Endometrial microvascular endothelial cells (primary cell): ENCODE measurements at regions not wholly inside any gene's neighbourhood (a gene's known extent, or its start where the extent isn't known, plus 50 kb on each side); places are given as distances from the start of the nearest gene placed in this dataset.

ENCODE experiments used
- in situ Hi-C: cut with HindIII; loops from 2 replicates; pipeline ENCODE4 v1.10.0; 2017; ENCODE audit warnings: low sequenced_read_pairs, low pct_unique_long_range_greater_than_20kb; ENCODE audit errors: inconsistent ontology term

DNA sequence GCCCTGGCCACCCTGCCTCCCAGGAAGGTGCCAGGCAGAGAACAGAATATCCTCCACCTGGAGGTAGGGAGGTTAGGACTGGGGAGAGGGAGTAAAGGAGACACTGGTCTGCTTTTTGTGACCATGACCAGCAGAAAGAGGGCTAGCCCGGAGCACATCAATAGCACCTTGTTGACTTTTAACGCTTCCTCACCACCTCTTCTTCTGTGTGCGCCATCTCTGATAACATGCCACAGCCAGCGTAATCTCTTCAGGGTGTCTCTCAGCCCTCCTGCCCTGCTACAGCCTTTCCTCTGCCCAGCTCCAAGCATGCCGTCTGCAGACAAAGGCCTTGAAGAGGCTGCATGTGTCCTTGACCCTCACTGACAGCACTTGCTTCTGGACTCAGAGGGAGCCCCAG lies 50.9 kb upstream of the GJA5 start:
- in situ Hi-C loops: no loop called here

- in situ Hi-C loops: no loop called here
These were observed 51.3 kb upstream of the GJA5 start for GRCh38 chr1:147811751-147812150.

DNA sequence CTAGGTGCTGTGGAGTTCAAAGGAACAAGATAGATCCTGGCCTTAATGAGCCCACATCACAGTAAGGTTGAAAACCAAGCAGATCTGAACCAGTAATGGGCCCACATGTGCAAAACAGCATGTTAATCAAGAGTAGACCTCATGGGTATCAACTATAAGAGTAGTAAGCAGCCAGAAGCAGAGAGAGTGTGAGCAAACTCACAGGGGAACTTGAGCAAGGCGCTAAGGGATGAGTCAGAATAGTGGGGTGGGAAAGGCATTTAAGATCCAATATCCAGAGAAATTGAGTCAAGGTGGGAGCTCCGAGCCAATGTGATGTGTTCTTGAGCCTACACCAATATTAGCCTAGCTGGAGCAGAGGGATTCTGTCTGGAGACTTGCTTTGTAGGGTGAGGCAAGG lies 52.4 kb upstream of the GJA5 start:
- in situ Hi-C loops: no loop called here

DNA sequence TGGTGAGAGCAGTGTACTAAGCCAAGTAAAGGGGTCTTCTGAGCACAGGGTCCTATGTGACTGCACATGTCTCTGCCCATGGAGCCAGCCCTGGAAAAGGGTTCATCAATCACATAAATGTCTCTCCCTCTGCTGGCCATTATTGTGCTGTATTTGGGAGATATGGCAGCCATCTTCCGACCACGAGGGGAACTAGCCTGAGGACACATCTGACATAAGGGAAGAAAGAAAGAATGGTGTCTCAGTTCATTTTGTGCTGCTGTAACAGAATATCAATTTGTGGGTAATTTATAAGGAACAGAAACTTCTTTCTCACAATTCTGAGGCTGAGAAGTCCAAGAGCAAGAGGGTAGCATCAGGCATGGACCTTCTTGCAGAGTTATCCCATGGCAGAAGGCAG lies 55.1 kb upstream of the GJA5 start:
- in situ Hi-C loops: no loop called here

DNA sequence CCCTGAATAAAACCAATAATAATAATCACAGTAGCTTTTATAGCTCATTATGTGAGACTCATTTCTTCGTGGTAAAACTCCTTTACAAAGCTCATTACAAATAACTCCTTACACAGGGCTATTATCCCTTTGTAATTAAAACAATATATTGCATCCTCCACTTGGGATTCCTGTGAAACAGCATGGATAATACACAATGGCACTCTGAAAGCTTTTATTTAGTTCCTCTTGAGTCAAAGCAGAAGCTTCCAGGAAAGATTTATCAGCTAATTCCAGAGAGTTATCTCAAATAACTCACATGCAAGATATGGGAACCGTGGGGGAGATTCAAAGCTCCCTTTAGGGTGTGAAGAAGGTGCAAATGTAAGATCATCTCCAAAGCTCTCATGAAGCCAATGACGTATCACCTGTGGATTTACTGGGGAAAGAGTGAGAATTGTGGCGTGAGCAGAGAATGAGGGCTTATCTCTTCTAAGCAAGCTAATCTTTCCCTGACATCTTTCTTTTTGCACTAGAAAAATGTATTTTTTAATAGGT lies 60.4 kb upstream of the GJA5 start:
- in situ Hi-C loops: loop anchor here (5.0 kb wide), 1 partner anchor 51 kb away; no protein-coding TSS in a partner anchor

DNA sequence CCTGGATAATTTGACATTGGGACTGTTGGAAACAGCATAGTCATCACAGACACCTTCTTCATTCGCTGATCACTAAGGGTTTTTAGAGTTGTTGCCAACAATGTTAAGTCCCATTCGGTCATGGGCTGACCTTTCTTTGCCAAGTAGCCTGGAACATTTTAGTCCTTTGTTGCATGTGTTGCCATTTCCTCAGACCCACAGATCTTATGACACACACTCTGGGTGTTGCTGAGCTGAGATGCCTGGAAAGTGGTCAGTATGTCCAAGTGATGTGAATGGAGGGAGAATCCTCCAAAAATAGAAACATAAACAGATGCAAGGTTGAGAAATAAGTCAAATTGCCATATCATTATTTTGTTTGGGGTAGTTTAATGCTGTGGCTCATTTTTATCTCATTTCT lies 61.5 kb upstream of the GJA5 start:
- in situ Hi-C loops: loop anchor here (5.0 kb wide), 1 partner anchor 50 kb away; no protein-coding TSS in a partner anchor

GRCh38 chr1:147822292-147822691 lies 61.9 kb upstream of the GJA5 start:
- in situ Hi-C loops: loop anchor here (5.0 kb wide), 1 partner anchor 50 kb away; no protein-coding TSS in a partner anchor

DNA sequence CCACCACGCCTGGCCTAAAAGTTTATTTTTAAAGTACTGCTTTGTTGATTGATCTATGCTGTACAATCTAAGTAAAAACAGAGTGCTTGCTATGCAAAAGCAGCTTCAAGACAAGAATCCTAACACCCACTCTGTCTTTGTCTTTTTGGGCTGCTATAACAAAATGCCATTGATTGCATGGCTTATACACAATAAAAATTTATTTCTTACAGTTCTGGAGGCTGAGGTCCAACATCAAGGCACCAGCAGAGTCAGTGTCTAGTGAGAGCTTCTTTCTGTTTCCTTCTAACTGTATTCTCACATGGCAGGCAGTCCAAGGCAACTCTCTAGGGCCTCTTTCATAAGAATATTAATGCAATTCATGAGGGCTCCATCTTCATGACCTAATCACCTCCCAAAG lies 63.6 kb upstream of the GJA5 start:
- in situ Hi-C loops: loop anchor here (5.0 kb wide), 1 partner anchor 48 kb away; no protein-coding TSS in a partner anchor

DNA sequence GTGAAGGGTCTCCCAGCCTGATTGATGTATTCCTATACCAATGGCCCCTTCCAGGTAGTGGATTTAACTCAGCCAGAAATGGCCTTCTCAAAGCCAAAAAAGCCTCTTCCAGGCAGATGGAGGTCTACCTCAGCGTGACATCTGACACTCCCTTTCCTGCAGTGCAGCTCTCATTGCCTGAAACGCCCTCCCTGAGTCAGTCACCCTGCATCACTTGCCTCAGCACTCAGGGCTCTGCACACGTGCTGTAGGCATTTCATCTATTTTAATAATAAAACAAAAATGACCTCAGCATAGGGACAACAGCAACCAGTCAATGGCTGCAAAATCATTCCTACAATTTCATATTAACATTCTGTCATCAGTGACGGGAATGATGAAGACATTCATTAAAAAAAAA lies 64.4 kb upstream of the GJA5 start:
- in situ Hi-C loops: loop anchor here (5.0 kb wide), 1 partner anchor 48 kb away; no protein-coding TSS in a partner anchor

DNA sequence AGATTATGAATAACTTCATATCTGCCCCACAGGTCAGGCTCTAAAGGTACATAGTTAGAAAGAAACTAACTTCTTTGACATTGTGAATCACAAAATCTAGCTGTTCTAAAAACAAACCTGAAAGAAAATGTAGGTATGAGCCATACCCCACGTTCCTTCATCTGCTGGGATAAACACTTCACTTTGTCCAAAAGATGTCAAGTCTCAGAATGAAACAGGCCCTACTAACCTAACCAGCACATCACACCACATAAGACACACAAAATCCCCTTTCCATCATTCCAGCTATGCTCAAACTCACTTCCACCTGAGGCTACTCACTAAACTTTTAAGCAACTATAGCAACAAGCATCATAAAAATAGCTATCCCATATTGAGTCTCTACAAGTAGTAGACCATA lies 65.2 kb upstream of the GJA5 start:
- in situ Hi-C loops: no loop called here

DNA sequence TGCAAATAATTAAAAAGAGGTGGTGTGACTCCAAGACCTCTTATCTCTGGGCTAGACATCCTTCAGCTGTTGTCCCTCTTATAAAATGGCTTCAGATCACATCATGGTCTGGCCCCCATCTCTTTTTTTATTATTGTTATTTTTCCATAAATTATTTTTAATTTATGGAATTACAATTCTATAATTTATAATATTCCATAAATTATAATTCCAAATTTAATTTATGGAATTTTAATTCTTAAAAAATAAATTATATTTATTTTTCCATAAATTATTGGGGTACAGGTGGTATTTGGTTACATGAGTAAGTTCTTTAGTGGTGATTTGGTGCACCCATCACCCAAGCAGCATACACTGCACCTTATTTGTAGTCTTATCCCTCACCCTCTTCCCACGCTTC lies 65.9 kb upstream of the GJA5 start:
- in situ Hi-C loops: no loop called here

DNA sequence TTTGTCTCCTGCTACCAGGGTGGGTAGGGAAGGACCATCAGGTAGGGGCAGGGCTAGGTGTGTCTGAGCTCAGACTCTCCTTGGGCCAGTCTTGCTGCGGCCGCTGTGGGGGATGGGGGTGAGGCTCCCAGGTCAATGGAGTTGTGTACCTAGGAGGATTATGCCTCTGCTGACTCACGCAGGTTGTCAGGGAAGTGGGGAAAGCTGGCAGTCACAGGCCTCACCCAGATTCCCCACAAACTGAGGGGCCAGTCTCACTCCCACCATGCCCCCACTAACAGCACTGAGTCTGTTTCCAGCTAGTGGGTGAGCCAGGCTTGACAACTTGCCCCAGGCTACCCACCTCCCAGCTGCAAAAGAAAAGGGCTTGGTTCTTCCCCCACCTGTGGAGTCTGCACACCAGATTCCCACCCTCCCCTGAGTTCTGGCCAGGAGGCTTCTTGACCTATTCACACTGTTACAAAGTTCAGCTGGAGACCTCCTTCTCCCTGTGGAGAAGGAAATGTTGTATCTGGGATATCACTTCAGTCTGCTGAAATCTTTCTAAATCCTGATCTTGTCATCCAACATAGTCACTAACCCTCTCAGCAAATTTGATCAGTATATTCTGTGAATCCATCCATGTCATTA lies 69.2 kb upstream of the GJA8 start:
- in situ Hi-C loops: no loop called here

DNA sequence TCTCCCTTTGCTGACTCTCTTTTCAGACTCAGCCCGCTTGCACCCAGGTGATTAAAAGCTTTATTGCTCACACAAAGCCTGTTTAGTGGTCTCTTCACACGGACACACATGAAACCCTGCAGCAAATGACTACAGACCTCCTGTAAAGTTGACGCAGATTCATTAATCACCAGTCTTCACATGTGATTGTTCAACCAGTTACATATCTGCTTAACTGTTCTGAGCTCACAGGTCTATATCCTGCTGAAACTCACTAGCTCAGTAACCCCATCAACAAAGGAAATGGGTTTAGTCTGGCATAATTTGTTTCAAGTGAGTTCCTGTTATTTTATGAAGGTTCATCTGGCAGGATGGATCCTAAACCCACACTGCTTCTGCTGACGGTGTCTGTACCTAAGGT lies 68.4 kb upstream of the GJA8 start:
- in situ Hi-C loops: no loop called here

DNA sequence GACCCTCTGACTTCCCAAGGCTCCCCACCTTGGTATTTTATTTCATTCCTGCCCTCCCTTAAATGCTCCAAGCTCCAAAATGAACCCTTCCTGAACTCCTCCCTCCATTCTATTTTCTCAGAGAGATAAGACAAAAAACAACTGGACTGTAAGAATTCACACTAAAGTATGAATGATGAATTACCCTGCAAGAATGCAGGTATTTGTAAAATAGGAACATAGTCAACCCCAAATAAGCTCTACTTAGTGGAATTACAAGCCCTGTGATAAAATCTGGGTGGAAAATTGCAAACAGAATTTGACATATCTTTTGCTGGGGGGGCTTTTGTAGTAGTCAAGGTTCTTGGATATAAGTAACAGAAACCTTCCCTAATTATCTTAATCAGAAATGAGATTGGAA lies 67.8 kb upstream of the GJA8 start:
- in situ Hi-C loops: no loop called here

DNA sequence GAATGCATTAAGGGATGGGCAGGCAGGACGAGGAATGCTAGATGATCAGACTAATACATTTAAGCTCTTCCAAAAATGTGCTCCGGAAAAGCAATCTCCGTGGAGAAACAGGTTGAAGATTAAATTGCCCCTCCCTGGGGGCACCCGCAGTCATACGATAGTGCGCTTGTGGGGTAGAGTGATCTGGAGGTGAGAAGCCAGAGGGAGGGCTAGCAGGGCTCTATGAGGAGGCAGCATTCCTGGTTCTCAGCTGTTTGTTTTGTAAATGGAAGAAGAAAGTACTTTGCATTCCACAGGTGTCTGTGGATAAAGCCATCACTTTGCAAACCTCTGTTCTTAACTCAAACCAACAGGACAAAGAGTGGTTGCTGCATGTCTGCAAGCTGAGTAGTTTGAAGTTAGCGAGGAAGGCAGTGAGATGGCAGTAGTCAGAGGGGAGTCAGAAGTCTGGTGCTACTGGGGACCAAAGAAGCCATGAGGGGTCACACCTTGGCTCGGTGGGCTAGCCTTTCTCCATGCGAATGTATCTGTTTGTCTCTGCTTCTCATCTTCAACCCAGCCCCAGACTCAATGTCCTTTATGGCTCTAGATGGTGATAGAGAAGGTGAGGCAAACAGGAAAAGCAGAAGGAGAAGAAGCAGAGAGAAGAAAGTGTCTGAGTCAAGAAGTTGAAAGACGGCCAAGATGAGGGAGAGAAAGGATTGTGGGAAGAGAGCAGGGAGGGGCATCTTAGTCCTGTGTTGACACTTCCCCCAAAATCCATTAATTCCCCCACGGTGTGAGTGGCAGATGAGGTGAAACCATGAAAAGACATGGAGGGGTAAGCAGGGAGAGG lies 65.2 kb upstream of the GJA8 start:
- in situ Hi-C loops: no loop called here

DNA sequence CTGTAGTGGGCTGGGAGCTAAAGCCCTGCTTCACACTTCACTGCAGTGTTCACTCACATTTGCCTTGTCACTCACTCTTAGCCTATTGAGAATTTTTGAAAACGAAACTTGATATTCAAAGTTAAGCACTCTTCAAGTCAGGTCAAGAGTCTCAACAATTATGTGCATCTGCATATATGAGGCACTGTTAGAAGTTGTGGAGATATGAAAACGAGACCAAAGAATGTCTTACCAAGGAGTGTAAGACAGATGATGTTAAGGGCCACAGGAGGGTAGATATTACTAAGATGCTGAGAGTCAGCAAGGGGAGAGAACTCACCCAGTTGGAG lies 64.7 kb upstream of the GJA8 start:
- in situ Hi-C loops: no loop called here

DNA sequence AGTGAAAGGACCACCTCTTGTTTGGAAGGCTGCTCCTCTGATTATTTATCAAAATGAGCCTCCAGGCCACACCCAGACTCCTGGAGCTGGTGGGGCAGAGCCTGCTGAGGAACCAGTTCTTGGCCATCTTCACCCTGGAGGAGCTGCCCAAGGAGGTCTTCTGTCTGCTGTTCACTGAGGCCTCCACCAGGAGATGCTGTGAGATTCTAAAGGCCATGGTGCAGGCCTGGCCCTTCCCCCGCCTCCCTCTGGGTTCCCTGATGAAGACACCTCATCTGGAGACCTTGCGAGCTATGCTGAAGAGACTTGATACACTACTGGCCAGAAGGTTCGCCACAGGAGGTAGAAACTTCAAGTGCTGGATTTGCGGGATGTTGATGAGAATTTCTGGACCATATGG lies 61.7 kb upstream of the GJA8 start:
- in situ Hi-C loops: no loop called here

GRCh38 chr1:147842578-147842977 lies 60.0 kb upstream of the GJA8 start:
- in situ Hi-C loops: no loop called here

GRCh38 chr1:147843486-147843885 lies 59.1 kb upstream of the GJA8 start:
- in situ Hi-C loops: no loop called here

GRCh38 chr1:147847831-147848230 lies 54.8 kb upstream of the GJA8 start:
- in situ Hi-C loops: no loop called here
